ENCODE measurements at regions not wholly inside any gene's neighbourhood (a gene's known extent, or its start where the extent isn't known, plus 50 kb on each side); places are given as distances from the start of the nearest gene placed in this dataset.

DNA sequence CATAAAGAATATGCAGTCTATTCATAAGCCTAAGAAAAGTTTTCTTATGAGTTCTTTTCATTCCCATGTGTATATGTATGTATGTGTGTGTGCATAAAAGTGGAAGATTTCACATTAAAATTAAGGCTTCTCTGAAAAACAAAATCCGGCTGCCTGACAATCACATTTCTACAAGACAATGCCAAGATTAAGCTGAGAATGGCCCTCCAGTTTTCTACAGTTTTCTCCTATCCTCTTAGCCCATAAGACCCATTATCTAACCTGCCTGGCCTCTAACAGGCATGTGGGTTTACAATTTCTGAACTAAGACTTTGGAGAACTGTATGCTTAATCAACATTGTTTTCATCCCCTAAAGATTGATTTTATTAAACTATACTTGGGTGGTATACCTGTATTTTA lies 446.0 kb upstream of the SEMA3A start:
- ChIA-PET CTCF (no interaction called here), POLR2A (no interaction called here), RAD21 (ENCODE audit: low non-redundant PET in 1 of 2, low total read pairs in 2 of 2, uncharacterized antibody in 2 of 2, unreplicated experiment in 2 of 2) (no interaction called here)
- no peaks in the 10 kb centered on the region for H3K9me2 ChIP-seq (ENCODE audit: insufficient read depth)
- TF ChIP-seq SIN3A (IDR thresholded peaks at IDR 0.05; ENCODE audit: low read depth) = no peak
- no peak for TF ChIP-seq EGR1 (IDR thresholded peaks at IDR 0.05; ENCODE audit: low read depth)
- TF ChIP-seq, protein P1, sequence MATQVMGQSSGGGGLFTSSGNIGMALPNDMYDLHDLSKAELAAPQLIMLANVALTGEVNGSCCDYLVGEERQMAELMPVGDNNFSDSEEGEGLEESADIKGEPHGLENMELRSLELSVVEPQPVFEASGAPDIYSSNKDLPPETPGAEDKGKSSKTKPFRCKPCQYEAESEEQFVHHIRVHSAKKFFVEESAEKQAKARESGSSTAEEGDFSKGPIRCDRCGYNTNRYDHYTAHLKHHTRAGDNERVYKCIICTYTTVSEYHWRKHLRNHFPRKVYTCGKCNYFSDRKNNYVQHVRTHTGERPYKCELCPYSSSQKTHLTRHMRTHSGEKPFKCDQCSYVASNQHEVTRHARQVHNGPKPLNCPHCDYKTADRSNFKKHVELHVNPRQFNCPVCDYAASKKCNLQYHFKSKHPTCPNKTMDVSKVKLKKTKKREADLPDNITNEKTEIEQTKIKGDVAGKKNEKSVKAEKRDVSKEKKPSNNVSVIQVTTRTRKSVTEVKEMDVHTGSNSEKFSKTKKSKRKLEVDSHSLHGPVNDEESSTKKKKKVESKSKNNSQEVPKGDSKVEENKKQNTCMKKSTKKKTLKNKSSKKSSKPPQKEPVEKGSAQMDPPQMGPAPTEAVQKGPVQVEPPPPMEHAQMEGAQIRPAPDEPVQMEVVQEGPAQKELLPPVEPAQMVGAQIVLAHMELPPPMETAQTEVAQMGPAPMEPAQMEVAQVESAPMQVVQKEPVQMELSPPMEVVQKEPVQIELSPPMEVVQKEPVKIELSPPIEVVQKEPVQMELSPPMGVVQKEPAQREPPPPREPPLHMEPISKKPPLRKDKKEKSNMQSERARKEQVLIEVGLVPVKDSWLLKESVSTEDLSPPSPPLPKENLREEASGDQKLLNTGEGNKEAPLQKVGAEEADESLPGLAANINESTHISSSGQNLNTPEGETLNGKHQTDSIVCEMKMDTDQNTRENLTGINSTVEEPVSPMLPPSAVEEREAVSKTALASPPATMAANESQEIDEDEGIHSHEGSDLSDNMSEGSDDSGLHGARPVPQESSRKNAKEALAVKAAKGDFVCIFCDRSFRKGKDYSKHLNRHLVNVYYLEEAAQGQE (IDR thresholded peaks at IDR 0.05; ENCODE audit: low read depth) = no peak
- no peak for TF ChIP-seq CTCF (IDR thresholded peaks at IDR 0.05 in 2 of 3, conservative IDR thresholded peaks at IDR 0.05 in 1 of 3; ENCODE audit: borderline replicate concordance in 1 of 3, insufficient read depth in 1 of 3, low read depth in 2 of 3, low read length in 2 of 3)
- no peak for TF ChIP-seq MAX (IDR thresholded peaks at IDR 0.05)
- no peak overlapping the region for H3K27ac ChIP-seq (ENCODE audit: low read depth, low read length)
- H4K20me1 ChIP-seq (ENCODE audit: insufficient read depth) = no peaks in the 10 kb centered on the region
- DNase-seq (ENCODE audit: low read depth, low spot score) (no peak), ATAC-seq (no peak)
- H3K79me2 ChIP-seq (ENCODE audit: insufficient read depth, low read length) = no peaks in the 10 kb centered on the region
- H3K27me3 ChIP-seq (ENCODE audit: insufficient read depth, low read length) = no peaks in the 10 kb centered on the region
- intact Hi-C loops (cut with micrococcal nuclease) = no loop called here
- no TSS peak for BruUV-seq (replicated peaks)
- no peak overlapping the region for H3K4me2 ChIP-seq (ENCODE audit: low read length)
- H2AFZ ChIP-seq (ENCODE audit: low read depth, low read length, poor library complexity, severe bottlenecking) = no peak overlapping the region
- no peaks in the 10 kb centered on the region for H3K9me3 ChIP-seq (ENCODE audit: control insufficient read depth in 1 of 2, insufficient read depth in 1 of 2, low read depth in 1 of 2, low read length in 2 of 2)
- peaks cover 0 to 7% of the 10 kb centered on the region in 2 experiments; a peak in 1 of 4 replicates for H3K4me1 ChIP-seq (ENCODE audit: control insufficient read depth in 1 of 2, insufficient read depth in 2 of 2, low read length in 2 of 2)
- H3K9ac ChIP-seq (ENCODE audit: low read length) = no peak overlapping the region
- H3K4me3 ChIP-seq (replicated peaks in 1 of 2; ENCODE audit: low read depth in 1 of 2, low read length in 2 of 2) = no peak overlapping the region
- no peaks in the 10 kb centered on the region for H3K36me3 ChIP-seq (ENCODE audit: control insufficient read depth in 1 of 2, insufficient read depth in 2 of 2, low read length in 2 of 2)

Data from HCT116 (cell line).